Ovary (tissue), 3 donors: ENCODE measurements at regions not wholly inside any gene's neighbourhood (a gene's known extent, or its start where the extent isn't known, plus 50 kb on each side); places are given as distances from the start of the nearest gene placed in this dataset.

Source experiments
- POLR2A ChIP-seq: fragments of 450-650 bp; IDR thresholded peaks from one replicate; pipeline ENCODE4 v1.6.1; 2017; ENCODE audit warnings: antibody characterized with exemption, mild to moderate bottlenecking, moderate library complexity
- TF ChIP-seq, protein P1 (sequence below), 3 donors: fragments of 450-650 bp in 2 of 3; fragments of 200-600 bp in 1 of 3; IDR thresholded peaks; one replicate each; pipeline versions ENCODE4 v1.5.1 to v1.8.0; 2016 to 2022; ENCODE audit warnings: antibody characterized with exemption in 3 of 3, mild to moderate bottlenecking in 1 of 3
- donor health status: DM: no; HTN: no; CAD: no.

DNA sequence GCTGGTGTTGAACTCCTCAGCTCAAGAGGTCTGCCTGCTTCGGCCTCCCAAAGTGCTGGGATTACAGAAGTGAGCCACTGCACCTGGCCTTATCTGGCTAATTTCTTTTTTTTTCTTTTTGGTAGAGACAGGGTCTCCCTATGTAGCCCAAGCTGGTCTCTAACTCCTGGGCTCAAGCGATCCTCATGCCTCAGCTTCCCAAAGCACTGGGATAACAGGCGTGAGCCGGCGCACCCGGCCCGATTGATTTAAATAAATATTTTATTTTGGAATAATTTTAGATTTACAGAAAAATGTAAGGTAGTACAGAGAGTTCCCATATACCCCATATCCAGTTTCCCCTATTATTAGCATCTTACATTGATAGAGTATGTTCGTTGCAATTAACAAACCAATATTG lies 155.0 kb upstream of the MVB12B start:
- TF ChIP-seq, protein P1, sequence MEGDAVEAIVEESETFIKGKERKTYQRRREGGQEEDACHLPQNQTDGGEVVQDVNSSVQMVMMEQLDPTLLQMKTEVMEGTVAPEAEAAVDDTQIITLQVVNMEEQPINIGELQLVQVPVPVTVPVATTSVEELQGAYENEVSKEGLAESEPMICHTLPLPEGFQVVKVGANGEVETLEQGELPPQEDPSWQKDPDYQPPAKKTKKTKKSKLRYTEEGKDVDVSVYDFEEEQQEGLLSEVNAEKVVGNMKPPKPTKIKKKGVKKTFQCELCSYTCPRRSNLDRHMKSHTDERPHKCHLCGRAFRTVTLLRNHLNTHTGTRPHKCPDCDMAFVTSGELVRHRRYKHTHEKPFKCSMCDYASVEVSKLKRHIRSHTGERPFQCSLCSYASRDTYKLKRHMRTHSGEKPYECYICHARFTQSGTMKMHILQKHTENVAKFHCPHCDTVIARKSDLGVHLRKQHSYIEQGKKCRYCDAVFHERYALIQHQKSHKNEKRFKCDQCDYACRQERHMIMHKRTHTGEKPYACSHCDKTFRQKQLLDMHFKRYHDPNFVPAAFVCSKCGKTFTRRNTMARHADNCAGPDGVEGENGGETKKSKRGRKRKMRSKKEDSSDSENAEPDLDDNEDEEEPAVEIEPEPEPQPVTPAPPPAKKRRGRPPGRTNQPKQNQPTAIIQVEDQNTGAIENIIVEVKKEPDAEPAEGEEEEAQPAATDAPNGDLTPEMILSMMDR (IDR thresholded peaks at IDR 0.05): no peak
- no peak for TF ChIP-seq POLR2A
